ENCODE measurements at regions not wholly inside any gene's neighbourhood (a gene's known extent, or its start where the extent isn't known, plus 50 kb on each side); places are given as distances from the start of the nearest gene placed in this dataset. TPM values are rescaled to one million over a fixed set of nuclear protein-coding genes. Genes with fewer than 3 reads are reported as not detected.
"Not testable (repeated sequence)": the region's sequence is repeated elsewhere in the genome, so short reads cannot be mapped to it uniquely, and the experiment has no call there.

- DNase-seq (ENCODE audit: low read depth) = no peak
- POLR2A ChIA-PET = no interaction called here
- Histone ChIP-seq H3K27me3 (ENCODE audit: control insufficient read depth, insufficient read depth, low read length) (no peaks in the 10 kb centered on the region), H3K36me3 (ENCODE audit: control insufficient read depth, insufficient read depth, low read length) (no peaks in the 10 kb centered on the region), H3K4me3 (ENCODE audit: low read depth, low read length) (no peak overlapping the region)
- TF ChIP-seq CTCF (IDR thresholded peaks at IDR 0.05; ENCODE audit: insufficient read depth, low read depth, low read length) = no peak
- CTCF ChIA-PET = no interaction called here
These were observed 95.0 kb downstream of the QRSL1 start for GRCh38 chr6:106724337-106724736.

DNA sequence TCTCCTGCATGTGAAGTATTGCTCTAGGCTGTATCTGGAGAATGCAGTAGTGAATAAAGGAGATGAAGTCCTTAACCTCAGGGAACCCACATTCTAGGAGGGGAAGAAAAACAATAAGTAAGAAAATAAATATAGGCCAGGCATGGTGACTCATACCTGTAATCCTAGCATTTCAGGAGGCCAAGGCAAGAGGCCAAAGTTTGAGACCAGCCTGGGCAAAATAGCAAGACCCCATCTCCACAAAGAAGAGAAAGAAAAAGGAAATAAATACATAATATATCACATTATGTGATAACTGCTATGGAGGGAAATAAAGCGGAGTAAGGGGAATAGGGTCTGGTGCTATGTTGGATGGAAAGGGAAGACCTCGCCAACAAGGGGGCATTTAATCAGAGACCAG is 94.0 kb downstream of the QRSL1 start:
- H3K4me3 ChIP-seq (ENCODE audit: low read depth, low read length); POLR2A ChIA-PET; H3K36me3 ChIP-seq (ENCODE audit: control insufficient read depth, insufficient read depth, low read length); H3K27me3 ChIP-seq (ENCODE audit: control insufficient read depth, insufficient read depth, low read length); CTCF ChIA-PET; DNase-seq (ENCODE audit: low read depth): not testable (repeated sequence)

- H3K27me3 ChIP-seq (ENCODE audit: control insufficient read depth, insufficient read depth, low read length); POLR2A ChIA-PET; CTCF ChIA-PET; H3K4me3 ChIP-seq (ENCODE audit: low read depth, low read length); DNase-seq (ENCODE audit: low read depth); H3K36me3 ChIP-seq (ENCODE audit: control insufficient read depth, insufficient read depth, low read length): not testable (repeated sequence)
These were observed 91.8 kb downstream of the QRSL1 start for GRCh38 chr6:106721189-106721588.

Small RNAs in the stretch of these regions (small RNA-seq; reads per million reads assigned to genes)
- gene MIR587 (ENCODE audit: insufficient read length, low read depth, low replicate concordance) (not detected), gene RNU6-117P (ENCODE audit: insufficient read length, low read depth, low replicate concordance) (not detected)
